ENCODE measurements at regions not wholly inside any gene's neighbourhood (a gene's known extent, or its start where the extent isn't known, plus 50 kb on each side); places are given as distances from the start of the nearest gene placed in this dataset.

- DNase-seq (ENCODE audit: low read depth in 2 of 2), result no peak
Measured at GRCh38 chr3:31220431-31220830, 312.3 kb upstream of the STT3B start.

GRCh38 chr3:31223278-31223677 is 309.4 kb upstream of the STT3B start:
- no peak for DNase-seq (ENCODE audit: low read depth in 2 of 2)

DNA sequence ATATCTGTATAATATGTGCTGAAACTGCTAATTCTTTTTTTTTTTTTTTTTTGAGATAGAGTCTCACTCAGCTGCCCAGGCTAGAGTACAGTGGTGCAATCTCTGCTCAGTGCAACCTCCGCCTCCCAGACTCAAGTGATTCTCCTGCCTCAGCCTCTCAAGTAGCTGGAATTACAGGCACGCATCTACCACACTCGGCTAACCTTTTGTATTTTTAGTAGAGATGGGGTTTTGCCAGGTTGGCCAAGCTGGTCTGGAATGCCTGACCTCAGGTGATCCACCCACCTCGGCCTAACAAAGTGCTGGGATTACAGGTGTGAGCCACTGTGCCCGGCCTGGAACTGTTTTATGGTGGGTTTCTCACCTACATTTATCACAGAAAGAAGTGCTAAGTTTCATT is 307.8 kb upstream of the STT3B start:
- no peak for DNase-seq (ENCODE audit: low read depth in 2 of 2)

DNA sequence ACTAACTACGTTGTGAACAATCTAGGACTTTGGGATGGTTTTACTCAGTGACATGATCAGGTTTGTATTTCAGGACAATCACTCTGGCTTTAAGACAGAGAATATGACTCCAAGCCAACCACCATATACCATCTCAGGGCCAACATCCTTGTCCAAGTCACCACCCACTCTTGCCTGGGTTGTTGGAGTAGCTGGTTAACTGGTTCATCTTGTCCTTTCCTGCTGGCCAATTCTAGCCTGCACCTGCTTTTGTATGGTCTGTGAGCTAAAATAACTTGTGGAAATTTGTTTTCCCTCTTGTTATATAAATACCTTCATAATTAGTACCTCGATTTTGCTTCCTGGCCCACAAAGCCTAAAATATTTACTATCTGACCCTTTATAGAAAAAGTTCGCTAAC is 306.8 kb upstream of the STT3B start:
- no peak for DNase-seq (ENCODE audit: low read depth in 2 of 2)

DNA sequence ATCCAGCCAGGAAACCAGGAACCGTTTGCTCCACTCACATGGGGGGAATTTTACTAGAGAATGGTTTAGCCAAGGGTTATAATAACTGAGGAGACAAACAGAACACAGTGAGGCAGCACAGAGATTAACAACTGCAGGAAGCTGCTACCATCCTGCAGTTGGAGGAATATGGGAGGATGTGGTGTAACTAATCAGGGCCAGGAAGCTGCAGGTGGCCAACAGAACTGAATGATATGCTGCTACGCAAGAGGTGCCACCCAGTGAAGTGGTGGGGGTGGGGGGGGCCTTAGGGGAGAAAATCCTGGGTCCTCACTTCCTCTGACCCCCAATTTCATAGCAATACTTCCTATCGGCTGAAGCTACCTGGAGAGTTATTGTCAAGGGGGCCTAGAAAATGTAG is 306.4 kb upstream of the STT3B start:
- DNase-seq (ENCODE audit: low read depth in 2 of 2), result no peak

DNA sequence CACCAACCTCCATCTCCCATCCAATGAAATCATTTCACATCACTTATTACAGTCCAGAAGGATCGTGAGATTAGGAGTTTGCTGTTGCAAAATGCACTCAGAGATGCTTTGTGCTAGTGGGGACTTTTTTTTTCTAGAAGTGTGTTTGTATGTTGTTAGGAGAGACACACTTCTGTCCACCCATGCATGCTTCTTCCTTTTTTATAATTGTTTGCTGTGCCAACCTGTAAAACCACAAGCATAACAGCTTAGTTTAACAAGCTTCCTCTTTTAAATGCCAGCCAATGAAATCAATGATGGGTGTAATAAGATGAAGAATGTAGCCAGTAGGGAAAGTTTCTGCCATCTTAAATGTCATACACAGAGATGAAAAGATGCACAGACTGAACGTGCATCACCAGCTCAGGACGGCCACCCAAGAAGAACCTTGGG is 305.6 kb upstream of the STT3B start:
- no peak for DNase-seq (ENCODE audit: low read depth in 2 of 2)

DNA sequence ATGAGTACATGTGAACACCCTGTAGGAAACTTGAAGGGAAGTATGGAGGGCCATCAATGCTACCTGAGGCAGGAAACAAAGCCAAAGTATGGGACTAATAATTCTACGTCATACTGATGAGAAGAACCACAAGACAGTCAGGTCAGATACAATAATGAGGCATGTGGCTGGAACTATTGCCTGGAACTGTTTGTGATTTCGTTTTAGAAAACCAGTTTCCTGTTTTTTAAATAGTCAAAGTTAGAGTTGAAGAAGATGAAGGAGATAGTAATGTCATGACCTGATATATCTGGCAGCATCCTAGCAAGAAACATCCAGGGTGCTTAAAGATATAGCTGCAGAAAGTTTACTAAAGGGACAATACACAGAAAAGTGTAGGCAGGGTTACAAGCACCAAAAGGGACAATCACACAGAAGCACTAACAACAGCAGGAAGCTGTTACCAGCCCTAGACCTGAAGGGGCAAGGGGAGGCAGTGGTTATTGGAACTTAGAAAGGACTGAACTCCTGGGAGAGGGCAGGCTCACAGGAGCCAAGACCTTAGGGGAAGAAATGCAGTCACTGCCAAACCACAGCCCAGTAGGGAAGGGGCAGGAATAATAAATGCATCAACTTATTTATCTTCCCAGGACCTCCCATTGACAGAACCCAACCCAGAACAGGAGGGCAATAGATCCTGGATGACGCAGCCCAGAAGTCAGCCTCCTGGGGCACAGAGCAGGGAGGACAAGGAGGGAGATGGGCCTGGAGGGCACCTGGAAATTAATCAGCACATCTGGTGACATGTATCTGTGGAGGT is 302.1 kb upstream of the STT3B start:
- no peak for DNase-seq (ENCODE audit: low read depth in 2 of 2)

DNA sequence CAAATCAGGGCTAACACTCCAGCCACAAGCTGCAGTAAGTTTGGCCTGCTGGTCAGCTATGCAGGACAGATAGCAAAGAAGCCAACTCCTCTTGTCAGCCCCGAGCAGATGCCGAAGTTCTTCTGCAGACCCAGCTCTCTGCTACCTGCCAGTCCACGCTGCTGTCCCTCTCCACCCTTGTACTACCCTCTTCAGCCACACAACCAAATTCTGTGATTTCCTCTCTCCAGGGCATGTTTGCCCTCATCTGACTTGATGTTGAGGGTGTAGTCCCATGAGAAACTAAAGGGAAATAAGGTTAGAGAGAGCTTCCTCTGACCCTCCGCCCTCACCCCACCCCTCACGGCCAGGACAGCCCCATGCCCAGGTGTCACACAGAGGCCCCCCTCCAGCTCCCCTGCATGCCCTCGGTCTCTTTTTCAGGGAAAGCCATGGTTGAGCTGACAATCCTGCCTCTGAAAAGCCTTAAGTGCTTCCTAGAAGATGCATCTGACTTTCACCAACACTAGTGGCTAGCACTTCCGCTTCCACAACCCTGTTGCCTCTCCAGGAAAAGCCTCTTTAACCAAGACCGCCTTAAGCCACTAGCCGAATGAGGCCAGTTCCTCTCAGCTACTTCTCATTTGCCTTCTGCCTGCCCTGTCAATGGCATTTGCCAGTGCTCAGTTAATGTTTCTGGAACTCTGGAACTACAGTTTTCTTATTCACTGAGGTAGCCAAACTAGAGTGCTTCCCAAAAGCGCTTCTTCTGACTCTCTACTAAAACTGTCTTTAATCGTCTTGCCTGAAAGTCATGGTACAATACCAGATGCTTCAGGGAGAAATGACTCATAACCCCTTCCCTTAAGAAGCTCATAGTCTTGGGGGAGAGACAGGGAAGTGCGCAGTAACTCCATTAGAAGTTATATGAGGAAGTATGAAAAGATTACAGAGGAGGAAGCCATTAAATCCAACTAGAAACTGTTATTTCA is 300.4 kb upstream of the STT3B start:
- no peak for DNase-seq (ENCODE audit: low read depth in 2 of 2)

DNA sequence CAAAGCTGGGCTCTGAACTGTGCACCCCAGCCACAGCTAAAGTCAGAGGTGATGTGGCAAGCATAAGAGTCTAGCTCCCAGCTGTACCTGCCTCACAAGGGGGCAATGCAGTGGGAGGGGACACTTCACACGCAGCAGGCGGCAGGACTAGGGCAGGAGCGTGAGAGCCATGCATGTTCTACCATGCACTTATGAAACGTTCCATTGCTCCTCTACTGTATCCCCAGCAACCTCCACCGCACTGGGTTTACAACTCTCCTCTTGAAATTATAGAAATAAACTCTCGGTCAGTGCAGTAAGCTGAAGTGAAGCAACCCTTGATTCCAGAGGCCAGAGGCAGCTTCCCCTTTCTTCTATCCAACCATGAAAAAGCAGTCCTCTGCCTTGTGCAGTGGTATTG is 298.6 kb upstream of the STT3B start:
- no peak for DNase-seq (ENCODE audit: low read depth in 2 of 2)

GRCh38 chr3:31235062-31235700 is 297.5 kb upstream of the STT3B start:
- no peak for DNase-seq (ENCODE audit: low read depth in 2 of 2)

DNA sequence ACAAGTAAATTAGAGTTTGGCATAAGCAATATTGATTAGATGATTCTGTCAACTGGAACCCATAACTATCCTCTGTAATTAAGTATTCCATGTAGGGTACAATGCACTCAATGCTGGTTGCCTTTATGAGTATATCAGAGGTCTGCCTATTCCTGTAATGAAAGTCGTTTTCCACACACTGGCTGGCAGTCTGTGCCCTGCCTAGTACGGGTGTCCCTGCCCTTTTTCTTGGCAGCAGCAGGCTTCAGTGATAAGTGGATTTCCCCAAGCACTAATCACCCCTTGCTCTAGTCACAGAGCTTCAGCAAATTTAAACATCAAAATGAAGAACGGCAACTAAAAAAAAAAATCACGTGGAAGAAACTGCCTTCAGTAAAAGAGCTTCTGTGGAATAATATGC is 294.8 kb upstream of the STT3B start:
- DNase-seq (ENCODE audit: low read depth in 2 of 2), result no peak

GRCh38 chr3:31240013-31240412 is 292.7 kb upstream of the STT3B start:
- no peak for DNase-seq (ENCODE audit: low read depth in 2 of 2)

DNA sequence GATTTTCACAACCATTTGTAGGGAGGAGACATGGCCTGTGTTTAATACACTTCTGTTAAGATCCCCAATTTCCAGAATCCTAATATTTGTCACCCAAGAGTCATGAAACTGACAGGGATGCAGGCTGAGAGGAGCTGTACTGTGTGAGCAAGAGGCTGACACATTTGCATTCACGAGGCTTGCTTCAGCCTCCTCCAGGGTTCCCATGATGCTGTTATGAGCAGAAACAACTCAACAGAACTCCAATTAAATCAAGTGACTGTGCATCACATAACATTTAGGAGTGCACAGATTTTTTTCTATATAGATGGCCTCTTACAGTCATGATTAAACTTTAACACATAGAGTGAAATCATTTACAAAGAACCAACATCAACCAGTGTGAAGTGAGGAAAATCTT is 292.3 kb upstream of the STT3B start:
- DNase-seq (ENCODE audit: low read depth in 2 of 2), result no peak

- DNase-seq (ENCODE audit: low read depth in 2 of 2), result no peak
Measured at GRCh38 chr3:31240874-31241273, 291.9 kb upstream of the STT3B start.

GRCh38 chr3:31241533-31241932 is 291.2 kb upstream of the STT3B start:
- DNase-seq (ENCODE audit: low read depth in 2 of 2), result no peak

- DNase-seq (ENCODE audit: low read depth in 2 of 2), result no peak
Measured at GRCh38 chr3:31242026-31242960, 290.4 kb upstream of the STT3B start.

GRCh38 chr3:31244929-31245817 is 287.6 kb upstream of the STT3B start:
- no peak for DNase-seq (ENCODE audit: low read depth in 2 of 2)

GRCh38 chr3:31246293-31247062 is 286.2 kb upstream of the STT3B start:
- no peak for DNase-seq (ENCODE audit: low read depth in 2 of 2)

GRCh38 chr3:31247063-31247447 is 285.7 kb upstream of the STT3B start:
- no peak for DNase-seq (ENCODE audit: low read depth in 2 of 2)

All from activated CD4-positive, alpha-beta T cell treated with anti-CD3 and anti-CD28 coated beads for 24 hours (primary cell).